ENCODE measurements at regions not wholly inside any gene's neighbourhood (a gene's known extent, or its start where the extent isn't known, plus 50 kb on each side); places are given as distances from the start of the nearest gene placed in this dataset.
"Not testable (repeated sequence)": the region's sequence is repeated elsewhere in the genome, so short reads cannot be mapped to it uniquely, and the experiment has no call there.

- not testable (repeated sequence) for H3K27me3 Mint-ChIP-seq, H3K9me3 Mint-ChIP-seq, H3K4me3 Mint-ChIP-seq, H3K36me3 Mint-ChIP-seq
- Mint-ChIP-seq H3K4me1 (peaks cover 6 to 18% (median 6%) of the 10 kb centered on the region in 3 donors), H3K27ac (peak overlapping the region in 1 of 3 donors; percentile 26)
Measured at GRCh38 chr6:27172524-27173231, 74.8 kb upstream of the PRSS16 start.

- Mint-ChIP-seq H3K4me1 (peaks cover 6 to 18% (median 7%) of the 10 kb centered on the region in 3 donors), H3K27ac (peak overlapping the region in 1 of 3 donors; percentile 26)
- H3K27me3 Mint-ChIP-seq, H3K9me3 Mint-ChIP-seq, H3K4me3 Mint-ChIP-seq, H3K36me3 Mint-ChIP-seq: not testable (repeated sequence)
Measured at GRCh38 chr6:27173232-27173601, 74.3 kb upstream of the PRSS16 start.

DNA sequence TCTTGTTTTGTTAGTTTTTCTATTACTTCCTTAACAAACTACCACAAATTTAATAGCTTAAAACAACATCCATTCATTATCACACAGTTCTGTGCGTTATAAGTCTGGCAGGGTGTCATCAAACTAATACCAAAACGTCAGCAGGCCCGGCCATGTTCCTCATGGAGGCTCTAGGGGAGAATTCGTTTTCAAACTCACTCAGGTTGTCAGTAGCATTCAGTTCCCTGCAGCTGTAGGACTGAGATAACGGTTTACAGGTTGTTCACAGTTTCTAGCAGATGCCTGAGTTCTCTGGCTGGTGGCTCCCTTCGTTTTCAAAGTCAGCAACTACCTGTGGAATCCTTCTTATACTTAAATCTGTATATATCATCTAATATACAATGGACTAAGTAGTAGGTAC is 72.5 kb upstream of the PRSS16 start:
- Mint-ChIP-seq H3K36me3 (peaks cover 3% of the 10 kb centered on the region), H3K4me1 (peaks cover 6 to 18% (median 9%) of the 10 kb centered on the region in 3 donors), H3K9me3 (peaks cover 0 to 5% (median 4%) of the 10 kb centered on the region in 3 donors), H3K27ac (peak overlapping the region in 1 of 3 donors; percentile 92), H3K27me3 (no peaks in the 10 kb centered on the region), H3K4me3 (peak overlapping the region in 1 of 4 donors; percentile 99)

DNA sequence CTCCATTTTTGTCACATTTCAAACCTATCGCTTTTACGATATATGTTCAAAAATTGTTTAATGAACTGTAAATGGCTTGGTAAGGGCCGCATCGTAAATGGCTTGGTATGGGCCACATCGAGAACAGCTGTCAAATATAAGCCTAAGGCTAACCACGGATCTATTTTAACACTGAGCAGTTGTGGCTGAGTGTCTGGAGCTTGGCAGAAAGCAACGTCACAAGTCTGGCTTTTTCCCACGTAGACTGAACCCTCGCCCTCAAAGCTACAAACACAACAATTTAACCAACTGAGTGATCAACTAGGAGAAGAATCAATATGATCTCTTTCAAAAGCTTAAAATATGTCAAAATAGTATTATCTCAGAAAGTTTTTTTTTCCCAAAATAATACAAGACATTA is 71.4 kb upstream of the PRSS16 start:
- Mint-ChIP-seq H3K27ac (peak overlapping the region; percentile 67 to 100 (median 100)), H3K27me3 (no peaks in the 10 kb centered on the region), H3K4me3 (peak overlapping the region; percentile 95 to 99 (median 98)), H3K36me3 (peaks cover 3% of the 10 kb centered on the region), H3K9me3 (peaks cover 0 to 4% (median 0%) of the 10 kb centered on the region in 3 donors), H3K4me1 (peaks cover 6 to 18% (median 9%) of the 10 kb centered on the region in 3 donors)

GRCh38 chr6:27176523-27177484 is 70.7 kb upstream of the PRSS16 start:
- no peaks in the 10 kb centered on the region for H3K27me3 Mint-ChIP-seq
- H3K27ac Mint-ChIP-seq, result peak overlapping the region; percentile 97 to 100 (median 100)
- peak overlapping the region; percentile 95 to 99 (median 98) for H3K4me3 Mint-ChIP-seq
- H3K36me3 Mint-ChIP-seq, result peaks cover 3% of the 10 kb centered on the region
- H3K4me1 Mint-ChIP-seq, result peaks cover 6 to 18% (median 9%) of the 10 kb centered on the region in 3 donors
- peaks cover 0 to 4% (median 0%) of the 10 kb centered on the region in 3 donors for H3K9me3 Mint-ChIP-seq

DNA sequence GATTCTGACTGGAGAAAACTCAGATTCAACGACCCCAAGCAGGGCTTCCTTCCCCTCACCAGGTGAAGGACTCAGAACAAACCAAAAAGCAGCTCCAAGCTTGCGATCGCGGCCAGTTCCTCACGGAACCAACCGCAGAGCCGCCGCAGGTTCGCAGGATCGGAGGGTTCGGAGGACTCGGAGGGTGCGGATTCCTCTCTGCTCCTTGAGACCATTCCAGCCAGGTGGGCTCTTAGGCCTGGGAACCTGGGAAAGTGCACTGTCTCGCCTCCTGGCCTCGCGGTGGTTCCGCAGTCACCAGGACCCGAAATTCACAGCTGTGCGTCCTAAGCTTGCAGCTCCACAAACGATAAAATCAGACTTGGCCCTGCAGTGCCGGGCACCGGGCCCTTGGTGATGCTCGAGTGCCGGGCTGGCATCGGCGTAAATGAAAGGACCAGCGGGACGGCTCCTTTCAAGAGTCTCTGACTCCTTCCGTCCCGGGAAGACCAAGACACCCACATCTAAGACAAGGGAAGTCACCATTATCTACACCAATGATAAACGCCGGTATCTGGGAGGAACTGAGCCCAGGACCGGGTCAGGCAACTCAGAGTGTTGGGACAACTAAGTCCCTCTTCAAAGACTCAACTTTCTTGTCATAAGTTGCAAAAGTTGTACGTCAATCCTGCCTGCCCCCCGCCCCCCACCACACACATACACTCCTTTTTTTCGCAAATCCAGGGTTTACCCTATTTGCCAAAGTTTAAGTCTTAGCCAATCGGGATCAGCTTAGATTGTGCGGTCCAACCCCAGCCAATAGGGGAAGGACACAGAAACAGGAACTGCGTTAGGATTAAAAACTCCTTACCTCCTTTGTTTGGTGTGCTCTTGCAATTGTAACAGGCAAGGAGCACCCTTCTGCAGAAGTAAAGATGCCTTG is 69.8 kb upstream of the PRSS16 start:
- H3K4me1 Mint-ChIP-seq, result peaks cover 6 to 18% (median 9%) of the 10 kb centered on the region in 3 donors
- H3K27me3 Mint-ChIP-seq, result no peaks in the 10 kb centered on the region
- H3K9me3 Mint-ChIP-seq, result peaks cover 0 to 4% (median 0%) of the 10 kb centered on the region in 3 donors
- peaks cover 3% of the 10 kb centered on the region for H3K36me3 Mint-ChIP-seq
- H3K4me3 Mint-ChIP-seq, result peak overlapping the region; percentile 95 to 99 (median 98)
- peak overlapping the region; percentile 97 to 100 (median 100) for H3K27ac Mint-ChIP-seq

DNA sequence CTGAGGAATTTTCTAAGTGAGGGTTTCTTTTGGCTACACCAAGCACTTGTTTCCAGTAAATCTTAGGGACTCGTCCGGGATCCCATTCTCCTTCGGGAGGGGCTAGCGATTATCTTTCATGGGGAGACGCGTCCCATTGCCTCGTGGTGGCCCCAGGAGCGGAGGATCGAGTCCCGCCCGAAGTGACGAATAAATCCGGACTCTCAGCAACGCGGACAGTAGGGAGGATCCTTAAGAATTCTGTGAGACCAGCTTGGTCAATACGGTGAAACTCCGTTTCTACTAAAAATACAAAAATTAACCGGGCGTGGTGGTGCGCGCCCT is 69.1 kb upstream of the PRSS16 start:
- H3K9me3 Mint-ChIP-seq, result peaks cover 0 to 4% (median 0%) of the 10 kb centered on the region in 3 donors
- peaks cover 6 to 18% (median 9%) of the 10 kb centered on the region in 3 donors for H3K4me1 Mint-ChIP-seq
- H3K36me3 Mint-ChIP-seq, result peaks cover 3% of the 10 kb centered on the region
- peak overlapping the region; percentile 95 to 99 (median 98) for H3K4me3 Mint-ChIP-seq
- H3K27me3 Mint-ChIP-seq, result no peaks in the 10 kb centered on the region
- H3K27ac Mint-ChIP-seq, result peak overlapping the region; percentile 97 to 100 (median 100)

DNA sequence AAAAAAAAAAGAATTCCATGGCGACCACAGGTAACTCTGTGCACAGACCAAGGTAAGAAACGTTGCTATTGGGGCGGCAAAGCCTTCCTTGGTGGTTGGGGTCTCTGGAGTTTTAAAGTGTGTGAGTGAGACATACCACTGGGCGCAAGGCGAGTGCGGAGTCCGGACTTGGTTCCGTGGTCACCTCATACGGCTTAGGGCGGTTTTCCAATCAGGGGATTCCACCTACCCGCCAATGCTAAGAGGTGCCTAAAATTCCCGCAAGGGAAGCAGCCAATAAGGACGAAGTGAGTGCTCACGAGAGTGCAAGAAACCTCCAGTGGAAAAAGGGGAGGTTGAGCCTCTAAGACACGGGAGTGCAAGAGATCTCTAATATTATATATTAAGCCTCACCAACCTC is 68.6 kb upstream of the PRSS16 start:
- H3K4me1 Mint-ChIP-seq, result peaks cover 6 to 18% (median 9%) of the 10 kb centered on the region in 3 donors

DNA sequence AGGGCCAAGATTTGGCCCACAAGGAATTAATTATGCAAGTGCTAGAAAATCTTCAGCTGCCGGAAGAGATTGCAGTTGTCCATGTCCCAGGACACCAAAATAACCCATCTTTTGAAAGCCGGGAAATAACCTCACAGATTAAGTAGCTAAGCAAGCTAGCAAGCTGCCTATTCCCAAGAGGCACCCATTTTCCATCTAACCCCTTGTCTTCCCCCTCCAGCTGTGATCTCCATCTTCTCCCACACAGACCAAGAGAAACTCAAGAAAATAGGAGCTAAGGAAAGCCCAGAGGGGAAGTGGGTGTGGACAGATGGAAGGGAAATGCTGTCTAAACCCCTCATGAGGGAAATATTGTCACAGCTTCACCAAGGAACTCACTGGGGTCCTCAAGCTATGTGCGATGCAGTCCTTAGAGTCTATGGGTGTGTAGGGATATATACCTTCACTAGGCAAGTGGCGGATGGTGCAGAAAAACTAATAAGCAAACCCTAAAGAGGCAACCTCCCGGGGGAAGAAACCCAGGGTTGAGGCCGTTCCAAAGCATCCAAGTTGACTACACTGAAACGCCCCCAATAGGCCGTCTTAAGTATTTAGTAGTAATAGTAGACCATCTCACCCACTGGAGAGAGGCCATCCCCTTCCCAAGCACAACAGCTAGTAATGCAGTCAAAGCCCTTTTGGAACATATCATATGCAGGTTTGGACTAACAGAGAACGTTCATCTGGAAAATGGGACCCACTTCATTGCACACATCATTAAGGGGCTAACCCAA is 64.3 kb upstream of the PRSS16 start:
- Mint-ChIP-seq H3K27me3 (no peaks in the 10 kb centered on the region), H3K4me1 (peaks cover 3 to 9% (median 6%) of the 10 kb centered on the region in 3 donors), H3K9me3 (no peaks in the 10 kb centered on the region), H3K36me3 (no peaks in the 10 kb centered on the region), H3K27ac (peak overlapping the region in 1 of 3 donors; percentile 16), H3K4me3 (peak overlapping the region in 1 of 4 donors; percentile 99)

More for the DNA sequence above, 68.6 kb upstream of the PRSS16 start:
- H3K4me3 Mint-ChIP-seq, result peak overlapping the region; percentile 95 to 99 (median 98)
- peak overlapping the region in 2 of 3 donors; percentile 63 to 76 for H3K27ac Mint-ChIP-seq
- no peaks in the 10 kb centered on the region for H3K27me3 Mint-ChIP-seq
- peaks cover 0 to 4% (median 0%) of the 10 kb centered on the region in 3 donors for H3K9me3 Mint-ChIP-seq
- peaks cover 3% of the 10 kb centered on the region for H3K36me3 Mint-ChIP-seq

DNA sequence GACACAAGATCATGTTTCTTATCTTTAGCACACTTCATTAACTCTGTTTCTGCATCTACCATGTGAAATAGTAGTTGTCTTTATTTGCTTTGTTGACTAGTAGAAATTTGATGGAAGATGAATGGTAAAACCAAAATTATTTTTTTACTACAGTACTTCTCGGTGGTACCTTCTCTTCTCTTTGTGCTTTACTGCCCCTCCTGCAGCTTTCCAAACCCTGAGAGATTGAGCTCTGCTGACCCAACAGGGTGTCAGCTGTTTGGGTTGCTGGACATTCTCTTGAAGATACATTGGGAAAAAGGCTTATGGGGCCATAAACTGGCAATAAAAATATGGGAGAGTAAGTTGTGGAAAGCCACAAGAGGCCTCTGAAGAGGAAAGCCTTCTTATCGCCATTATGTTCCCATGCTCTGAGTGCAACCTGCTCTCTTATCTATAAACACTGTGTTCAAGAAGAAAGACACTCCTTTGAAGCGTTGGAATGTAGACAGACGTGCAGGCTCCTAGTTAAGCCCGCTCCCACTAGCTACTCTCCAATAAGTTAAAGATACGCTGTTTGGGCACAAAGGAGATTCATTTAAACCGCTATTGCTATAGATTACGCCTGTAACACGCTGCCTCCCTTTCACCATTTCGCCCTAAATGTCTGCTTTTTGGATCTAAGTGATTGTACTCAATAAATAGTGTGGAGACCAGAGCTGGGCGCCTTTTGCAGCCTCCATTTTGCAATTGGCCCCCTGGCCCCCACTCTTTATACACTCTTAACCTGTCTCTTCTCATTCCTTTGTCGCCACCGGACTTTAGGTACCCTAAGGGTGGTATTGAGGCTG is 60.1 kb upstream of the PRSS16 start:
- Mint-ChIP-seq H3K4me3 (peak overlapping the region; percentile 89 to 98 (median 96)), H3K9me3 (no peaks in the 10 kb centered on the region)

GRCh38 chr6:27188061-27188884 is 59.2 kb upstream of the PRSS16 start:
- Mint-ChIP-seq H3K27ac (peak overlapping the region; percentile 14 to 92 (median 54)), H3K27me3 (no peaks in the 10 kb centered on the region), H3K4me3 (peak overlapping the region; percentile 89 to 98 (median 96)), H3K4me1 (peaks cover 6 to 17% (median 8%) of the 10 kb centered on the region in 3 donors), H3K36me3 (no peaks in the 10 kb centered on the region), H3K9me3 (no peaks in the 10 kb centered on the region)

More for the DNA sequence above, 60.1 kb upstream of the PRSS16 start:
- Mint-ChIP-seq H3K27ac (peak overlapping the region in 1 of 3 donors; percentile 54), H3K4me1 (peaks cover 6 to 17% (median 8%) of the 10 kb centered on the region in 3 donors), H3K36me3 (no peaks in the 10 kb centered on the region), H3K27me3 (no peaks in the 10 kb centered on the region)

GRCh38 chr6:27188885-27189418 is 58.5 kb upstream of the PRSS16 start:
- Mint-ChIP-seq H3K9me3 (no peaks in the 10 kb centered on the region), H3K27ac (peak overlapping the region; percentile 14 to 92 (median 54)), H3K4me1 (peaks cover 6 to 17% (median 8%) of the 10 kb centered on the region in 3 donors), H3K27me3 (no peaks in the 10 kb centered on the region), H3K4me3 (peak overlapping the region; percentile 89 to 98 (median 96)), H3K36me3 (no peaks in the 10 kb centered on the region)
